Osteoblast (primary cell): ENCODE measurements at regions not wholly inside any gene's neighbourhood (a gene's known extent, or its start where the extent isn't known, plus 50 kb on each side); places are given as distances from the start of the nearest gene placed in this dataset.

Experiments used
- DNase-seq: peaks from one replicate; pipeline ENCODE4 v3.0.0; 2011; ENCODE audit warnings: low spot score, mixed read lengths; ENCODE audit not compliant: insufficient read length; ENCODE audit errors: missing footprints
- H2AFZ ChIP-seq: 2 replicates; pipeline ENCODE4 v1.6.0; 2011; ENCODE audit warnings: mild to moderate bottlenecking, low read length
- H3K27ac ChIP-seq: 2 replicates; pipeline ENCODE4 v1.5.1; 2011; ENCODE audit warnings: mild to moderate bottlenecking, low read depth, low read length, moderate library complexity
- H3K27me3 ChIP-seq: 2 replicates; pipeline ENCODE4 v1.6.0; 2012; ENCODE audit warnings: mild to moderate bottlenecking, control low read depth, inconsistent platforms, low read length, moderate library complexity; ENCODE audit not compliant: insufficient read depth
- H3K36me3 ChIP-seq: 2 replicates; pipeline ENCODE4 v1.5.1; 2011; ENCODE audit warnings: mild to moderate bottlenecking, low read length, control low read depth, moderate library complexity; ENCODE audit not compliant: insufficient read depth
- H3K4me1 ChIP-seq: 2 replicates; pipeline ENCODE4 v1.5.1; 2011; ENCODE audit warnings: mild to moderate bottlenecking, low read length, control low read depth, moderate library complexity; ENCODE audit not compliant: insufficient read depth
- H3K4me2 ChIP-seq: 2 replicates; pipeline ENCODE4 v1.6.0; 2011; ENCODE audit warnings: mild to moderate bottlenecking, low read length; ENCODE audit not compliant: insufficient read depth
- H3K4me3 ChIP-seq: fragments of 200-600 bp; sonication (generic); 3 replicates; pipeline ENCODE4 v1.5.1; 2012; ENCODE audit warnings: mild to moderate bottlenecking, low read length, inconsistent platforms; ENCODE audit not compliant: insufficient read depth
- H3K79me2 ChIP-seq: 2 replicates; pipeline ENCODE4 v1.6.0; 2012; ENCODE audit warnings: mild to moderate bottlenecking, low read length, control low read depth, inconsistent platforms; ENCODE audit not compliant: insufficient read depth
- H3K9me3 ChIP-seq: 2 replicates; pipeline ENCODE4 v1.5.1; 2011; ENCODE audit warnings: low read depth, low read length, control low read depth
- H4K20me1 ChIP-seq: 2 replicates; pipeline ENCODE4 v1.6.0; 2012; ENCODE audit warnings: mild to moderate bottlenecking, low read length, control low read depth; ENCODE audit not compliant: insufficient read depth
- TF ChIP-seq, protein P1 (sequence below): IDR thresholded peaks from 2 replicates; pipeline ENCODE4 v1.5.1; 2011; ENCODE audit warnings: mild to moderate bottlenecking, low read depth, low read length, moderate library complexity; ENCODE audit errors: extremely low read depth

- no peaks in the 10 kb centered on the region for H3K9me3 ChIP-seq
- no peak overlapping the region for H3K4me3 ChIP-seq
- H3K4me2 ChIP-seq = no peak overlapping the region
- no peaks in the 10 kb centered on the region for H3K4me1 ChIP-seq
- DNase-seq = peak; percentile 70
- H3K79me2 ChIP-seq = no peaks in the 10 kb centered on the region
- no peaks in the 10 kb centered on the region for H3K36me3 ChIP-seq
- TF ChIP-seq, protein P1, sequence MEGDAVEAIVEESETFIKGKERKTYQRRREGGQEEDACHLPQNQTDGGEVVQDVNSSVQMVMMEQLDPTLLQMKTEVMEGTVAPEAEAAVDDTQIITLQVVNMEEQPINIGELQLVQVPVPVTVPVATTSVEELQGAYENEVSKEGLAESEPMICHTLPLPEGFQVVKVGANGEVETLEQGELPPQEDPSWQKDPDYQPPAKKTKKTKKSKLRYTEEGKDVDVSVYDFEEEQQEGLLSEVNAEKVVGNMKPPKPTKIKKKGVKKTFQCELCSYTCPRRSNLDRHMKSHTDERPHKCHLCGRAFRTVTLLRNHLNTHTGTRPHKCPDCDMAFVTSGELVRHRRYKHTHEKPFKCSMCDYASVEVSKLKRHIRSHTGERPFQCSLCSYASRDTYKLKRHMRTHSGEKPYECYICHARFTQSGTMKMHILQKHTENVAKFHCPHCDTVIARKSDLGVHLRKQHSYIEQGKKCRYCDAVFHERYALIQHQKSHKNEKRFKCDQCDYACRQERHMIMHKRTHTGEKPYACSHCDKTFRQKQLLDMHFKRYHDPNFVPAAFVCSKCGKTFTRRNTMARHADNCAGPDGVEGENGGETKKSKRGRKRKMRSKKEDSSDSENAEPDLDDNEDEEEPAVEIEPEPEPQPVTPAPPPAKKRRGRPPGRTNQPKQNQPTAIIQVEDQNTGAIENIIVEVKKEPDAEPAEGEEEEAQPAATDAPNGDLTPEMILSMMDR = no peak
- H3K27ac ChIP-seq = no peak overlapping the region
- no peak overlapping the region for H2AFZ ChIP-seq
- no peaks in the 10 kb centered on the region for H4K20me1 ChIP-seq
- H3K27me3 ChIP-seq = no peaks in the 10 kb centered on the region
Observed at GRCh38 chr22:49543876-49544275, 283.8 kb downstream of the BRD1 start.

GRCh38 chr22:49541693-49542230 lies 285.9 kb downstream of the BRD1 start:
- H2AFZ ChIP-seq = no peak overlapping the region
- no peaks in the 10 kb centered on the region for H3K36me3 ChIP-seq
- no peaks in the 10 kb centered on the region for H4K20me1 ChIP-seq
- no peaks in the 10 kb centered on the region for H3K4me1 ChIP-seq
- H3K27me3 ChIP-seq = no peaks in the 10 kb centered on the region
- H3K27ac ChIP-seq = no peak overlapping the region
- DNase-seq = peak; percentile 53
- TF ChIP-seq, protein P1 = no peak
- H3K79me2 ChIP-seq = no peaks in the 10 kb centered on the region
- no peak overlapping the region for H3K4me3 ChIP-seq
- no peaks in the 10 kb centered on the region for H3K9me3 ChIP-seq
- H3K4me2 ChIP-seq = no peak overlapping the region

DNA sequence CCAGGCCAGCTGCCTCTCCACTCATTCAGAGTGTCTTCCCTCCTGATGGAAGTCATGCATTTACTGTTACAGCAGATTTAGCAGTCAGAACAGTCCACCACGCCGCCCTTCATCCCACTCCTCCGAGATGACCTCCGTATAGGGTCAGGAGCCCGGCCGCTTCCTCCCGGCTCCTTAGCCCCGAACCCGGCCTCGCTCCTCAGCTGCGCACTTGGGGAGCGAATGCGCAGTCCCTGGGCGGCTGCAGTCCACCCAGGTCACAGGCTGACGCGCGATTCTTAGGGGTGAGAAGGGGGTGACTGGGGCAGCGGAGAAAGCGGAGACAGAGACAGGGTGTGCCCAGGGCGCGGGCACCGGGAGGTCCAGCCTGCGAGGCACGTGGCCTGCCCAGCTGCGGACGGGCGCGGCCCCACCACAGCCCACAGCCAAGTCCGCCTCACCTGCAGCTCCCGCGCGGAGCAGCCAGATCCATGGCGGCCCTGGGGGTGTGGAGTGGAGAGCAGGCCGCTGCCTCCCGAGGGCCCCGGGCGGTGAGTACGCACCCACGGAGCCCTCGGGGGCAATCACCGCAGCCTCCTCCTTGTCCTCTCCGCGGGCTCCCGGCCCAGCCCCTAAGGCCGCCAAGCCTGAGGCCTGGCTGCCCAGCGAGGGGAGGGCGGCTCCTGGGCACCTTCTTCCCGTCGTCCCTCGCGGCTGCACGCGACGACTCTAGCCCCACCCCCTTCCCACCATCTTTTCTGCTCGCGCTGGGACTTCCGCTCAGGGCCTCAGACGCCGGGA lies 286.6 kb downstream of the BRD1 start:
- Histone ChIP-seq H3K9me3 (no peaks in the 10 kb centered on the region), H2AFZ (no peak overlapping the region), H4K20me1 (no peaks in the 10 kb centered on the region), H3K27ac (no peak overlapping the region), H3K27me3 (no peaks in the 10 kb centered on the region), H3K4me2 (no peak overlapping the region), H3K36me3 (no peaks in the 10 kb centered on the region), H3K4me1 (no peaks in the 10 kb centered on the region), H3K4me3 (no peak overlapping the region), H3K79me2 (no peaks in the 10 kb centered on the region)
- TF ChIP-seq, protein P1 = no peak
- DNase-seq = peak; percentile 35

GRCh38 chr22:49540084-49540912 lies 287.4 kb downstream of the BRD1 start:
- no peak overlapping the region for H3K4me3 ChIP-seq
- no peaks in the 10 kb centered on the region for H4K20me1 ChIP-seq
- TF ChIP-seq, protein P1 = no peak
- no peaks in the 10 kb centered on the region for H3K27me3 ChIP-seq
- H3K36me3 ChIP-seq = no peaks in the 10 kb centered on the region
- no peak overlapping the region for H2AFZ ChIP-seq
- H3K9me3 ChIP-seq = no peaks in the 10 kb centered on the region
- no peak overlapping the region for H3K4me2 ChIP-seq
- no peak overlapping the region for H3K27ac ChIP-seq
- no peaks in the 10 kb centered on the region for H3K4me1 ChIP-seq
- H3K79me2 ChIP-seq = no peaks in the 10 kb centered on the region
- peak; percentile 77 for DNase-seq
